AG04449 (cell line): ENCODE measurements at regions not wholly inside any gene's neighbourhood (a gene's known extent, or its start where the extent isn't known, plus 50 kb on each side); places are given as distances from the start of the nearest gene placed in this dataset.

ENCODE experiments used
- CTCF ChIA-PET: fragments of 350-600 bp; formaldehyde crosslinking; extraction: SDS; loops from one replicate; lab custom pipeline; 2021; ENCODE audit warnings: antibody characterized with exemption; lab: Yijun Ruan, JAX
- POLR2A ChIA-PET: fragments of 400-600, 350-600 bp; formaldehyde crosslinking; extraction: SDS; loops from one replicate; lab custom pipeline; 2020; ENCODE audit warnings: antibody characterized with exemption, inconsistent platforms; lab: Yijun Ruan, JAX
- DNase-seq: peaks from one replicate; pipeline ENCODE4 v3.0.0-alpha.2; 2010; ENCODE audit warnings: low read depth, low spot score
- H3K4me3 ChIP-seq: 2 replicates; pipeline ENCODE4 v1.5.1; 2011; ENCODE audit warnings: low read depth, mild to moderate bottlenecking, control low read depth, low read length
- CTCF ChIP-seq: IDR thresholded peaks from one replicate; pipeline ENCODE4 v1.5.1; 2011; ENCODE audit warnings: mild to moderate bottlenecking, moderate library complexity, low read length, control low read depth, inconsistent platforms; ENCODE audit not compliant: insufficient read depth; ENCODE audit errors: missing control alignments

- DNase-seq = no peak
- ChIA-PET POLR2A (no interaction called here), CTCF (no interaction called here)
- TF ChIP-seq CTCF = no peak
- H3K4me3 ChIP-seq = no peak overlapping the region
Measured at GRCh38 chr6:108765495-108765894, 82.7 kb upstream of the ARMC2 start.

GRCh38 chr6:108766419-108766818 lies 81.8 kb upstream of the ARMC2 start:
- CTCF ChIA-PET = no interaction called here
- TF ChIP-seq CTCF = no peak
- POLR2A ChIA-PET = no interaction called here
- H3K4me3 ChIP-seq = no peak overlapping the region
- DNase-seq = no peak

GRCh38 chr6:108766886-108767285 lies 81.3 kb upstream of the ARMC2 start:
- H3K4me3 ChIP-seq = no peak overlapping the region
- DNase-seq = no peak
- TF ChIP-seq CTCF = no peak
- POLR2A ChIA-PET = no interaction called here
- CTCF ChIA-PET = interaction anchor here (1.6 kb wide), 1 partner anchor 306 kb away, joined by 5 read pairs; no protein-coding TSS in a partner anchor

GRCh38 chr6:108767418-108768165 lies 80.6 kb upstream of the ARMC2 start:
- DNase-seq = no peak
- CTCF ChIA-PET = interaction anchor here (1.0 to 1.6 kb wide), 2 partner anchors 226 to 305 kb away, joined by 3 to 5 read pairs; no protein-coding TSS in a partner anchor
- H3K4me3 ChIP-seq = no peak overlapping the region
- POLR2A ChIA-PET = no interaction called here
- no peak for TF ChIP-seq CTCF

GRCh38 chr6:108768166-108768555 lies 80.1 kb upstream of the ARMC2 start:
- CTCF ChIA-PET = interaction anchor here (1.0 to 1.6 kb wide), 2 partner anchors 226 to 305 kb away, joined by 3 to 5 read pairs; no protein-coding TSS in a partner anchor
- POLR2A ChIA-PET = no interaction called here
- DNase-seq = no peak

More at GRCh38 chr6:108768166-108768555, 80.1 kb upstream of the ARMC2 start:
- TF ChIP-seq CTCF = no peak
- no peak overlapping the region for H3K4me3 ChIP-seq
